ENCODE measurements at regions not wholly inside any gene's neighbourhood (a gene's known extent, or its start where the extent isn't known, plus 50 kb on each side); places are given as distances from the start of the nearest gene placed in this dataset.
"Not testable (repeated sequence)": the region's sequence is repeated elsewhere in the genome, so short reads cannot be mapped to it uniquely, and the experiment has no call there.

- DNase-seq (ENCODE audit: low spot score) = no peak
- in situ Hi-C loops (cut with MboI; ENCODE audit: low sequenced_read_pairs, unreplicated experiment) = no loop called here
- no peak for TF ChIP-seq CTCF (IDR thresholded peaks at IDR 0.05; ENCODE audit: borderline replicate concordance, control extremely low read depth, extremely low read depth, insufficient read depth, missing control alignments)
These were observed 340.1 kb upstream of the PRR16 start for GRCh38 chr5:120124031-120124430.

GRCh38 chr5:120124961-120125360, 339.1 kb upstream of the PRR16 start:
- DNase-seq (ENCODE audit: low spot score) = no peak
- no peak for TF ChIP-seq CTCF (IDR thresholded peaks at IDR 0.05; ENCODE audit: borderline replicate concordance, control extremely low read depth, extremely low read depth, insufficient read depth, missing control alignments)
- in situ Hi-C loops (cut with MboI; ENCODE audit: low sequenced_read_pairs, unreplicated experiment) = no loop called here

- DNase-seq (ENCODE audit: low spot score); in situ Hi-C loops (cut with MboI; ENCODE audit: low sequenced_read_pairs, unreplicated experiment): not testable (repeated sequence)
These were observed 331.8 kb upstream of the PRR16 start for GRCh38 chr5:120132347-120132746.

GRCh38 chr5:120134944-120135343, 329.2 kb upstream of the PRR16 start:
- in situ Hi-C loops (cut with MboI; ENCODE audit: low sequenced_read_pairs, unreplicated experiment) = no loop called here
- no peak for TF ChIP-seq CTCF (IDR thresholded peaks at IDR 0.05; ENCODE audit: borderline replicate concordance, control extremely low read depth, extremely low read depth, insufficient read depth, missing control alignments)
- no peak for DNase-seq (ENCODE audit: low spot score)

- no peak for DNase-seq (ENCODE audit: low spot score)
- in situ Hi-C loops (cut with MboI; ENCODE audit: low sequenced_read_pairs, unreplicated experiment) = no loop called here
- TF ChIP-seq CTCF (IDR thresholded peaks at IDR 0.05; ENCODE audit: borderline replicate concordance, control extremely low read depth, extremely low read depth, insufficient read depth, missing control alignments) = no peak
These were observed 326.5 kb upstream of the PRR16 start for GRCh38 chr5:120137582-120137981.

- in situ Hi-C loops (cut with MboI; ENCODE audit: low sequenced_read_pairs, unreplicated experiment) = no loop called here
- TF ChIP-seq CTCF (IDR thresholded peaks at IDR 0.05; ENCODE audit: borderline replicate concordance, control extremely low read depth, extremely low read depth, insufficient read depth, missing control alignments) = no peak
- DNase-seq (ENCODE audit: low spot score) = no peak
These were observed 325.1 kb upstream of the PRR16 start for GRCh38 chr5:120139039-120139438.

GRCh38 chr5:120140501-120140900, 323.6 kb upstream of the PRR16 start:
- in situ Hi-C loops (cut with MboI; ENCODE audit: low sequenced_read_pairs, unreplicated experiment) = no loop called here
- DNase-seq (ENCODE audit: low spot score) = no peak
- no peak for TF ChIP-seq CTCF (IDR thresholded peaks at IDR 0.05; ENCODE audit: borderline replicate concordance, control extremely low read depth, extremely low read depth, insufficient read depth, missing control alignments)

Measured in GM13976 (cell line).